CD14-positive monocyte (primary cell): ENCODE measurements at regions not wholly inside any gene's neighbourhood (a gene's known extent, or its start where the extent isn't known, plus 50 kb on each side); places are given as distances from the start of the nearest gene placed in this dataset.
"Not testable (repeated sequence)": the region's sequence is repeated elsewhere in the genome, so short reads cannot be mapped to it uniquely, and the experiment has no call there.

Experiments
- DNase-seq, 3 donors: peaks; one replicate each; pipeline ENCODE4 v3.0.0-alpha.2; 2011 to 2022
- H2AFZ ChIP-seq: 2 replicates; pipeline ENCODE4 v1.6.0; 2012; ENCODE audit warnings: mild to moderate bottlenecking, low read depth, low read length, inconsistent platforms; ENCODE audit not compliant: insufficient read depth, poor library complexity, severe bottlenecking
- H3K27ac ChIP-seq, 2 donors: 1 replicate in 1 of 2; 2 replicates in 1 of 2; pipeline ENCODE4 v1.5.1; 2012 to 2013; ENCODE audit warnings: low read length in 2 of 2, control low read depth in 1 of 2, inconsistent platforms in 1 of 2, low read depth in 1 of 2, mild to moderate bottlenecking in 1 of 2
- H3K27me3 ChIP-seq, 2 donors: one replicate each; pipeline versions ENCODE4 v1.6.0 to v1.6.1; 2011 to 2013; ENCODE audit warnings: low read length in 2 of 2; ENCODE audit not compliant: control insufficient read depth in 2 of 2, insufficient read depth in 2 of 2
- H3K36me3 ChIP-seq, 2 donors: replicated peaks in 1 of 2; 1 replicate in 1 of 2; 2 replicates in 1 of 2; pipeline versions ENCODE4 v1.5.1 to v1.6.1; 2012 to 2013; ENCODE audit warnings: low read length in 2 of 2, control low read depth in 1 of 2, inconsistent platforms in 1 of 2, mild to moderate bottlenecking in 1 of 2; ENCODE audit not compliant: insufficient read depth in 2 of 2, control insufficient read depth in 1 of 2
- H3K4me1 ChIP-seq, 2 donors: 1 replicate in 1 of 2; 2 replicates in 1 of 2; pipeline versions ENCODE4 v1.5.1 to v1.6.1; 2012 to 2013; ENCODE audit warnings: low read length in 2 of 2, control low read depth in 1 of 2, inconsistent platforms in 1 of 2, mild to moderate bottlenecking in 1 of 2, moderate library complexity in 1 of 2; ENCODE audit not compliant: insufficient read depth in 2 of 2, control insufficient read depth in 1 of 2
- H3K4me2 ChIP-seq: replicated peaks from 2 replicates; pipeline ENCODE3; 2012; ENCODE audit warnings: low read length, moderate library complexity, mild to moderate bottlenecking; ENCODE audit not compliant: poor library complexity, severe bottlenecking; ENCODE audit errors: extremely low read depth
- H3K4me3 ChIP-seq, 3 experiments: fragments of 200-600 bp in 1 of 3; sonication (generic) in 1 of 3; replicated peaks in 1 of 3; 1 replicate in 2 of 3; 2 replicates in 1 of 3; pipeline ENCODE4 v1.5.1; 2011 to 2013; ENCODE audit warnings: low read length in 3 of 3, mild to moderate bottlenecking in 3 of 3, control low read depth in 2 of 3, low read depth in 2 of 3, inconsistent platforms in 1 of 3, moderate library complexity in 1 of 3
- H3K79me2 ChIP-seq: 2 replicates; pipeline ENCODE4 v1.6.0; 2012; ENCODE audit warnings: mild to moderate bottlenecking, control low read depth, inconsistent platforms, low read length, moderate library complexity; ENCODE audit not compliant: insufficient read depth
- H3K9ac ChIP-seq: 2 replicates; pipeline ENCODE4 v1.6.0; 2017; ENCODE audit warnings: low read length, mild to moderate bottlenecking; ENCODE audit not compliant: insufficient read depth, poor library complexity, severe bottlenecking
- H3K9me3 ChIP-seq, 2 donors: replicated peaks in 1 of 2; 1 replicate in 1 of 2; 2 replicates in 1 of 2; pipeline versions ENCODE4 v1.5.1 to v1.6.1; 2012 to 2013; ENCODE audit warnings: low read length in 2 of 2, control low read depth in 1 of 2; ENCODE audit not compliant: control insufficient read depth in 1 of 2, insufficient read depth in 1 of 2
- H4K20me1 ChIP-seq: 2 replicates; pipeline ENCODE4 v1.6.0; 2012; ENCODE audit warnings: mild to moderate bottlenecking, low read length, control low read depth, moderate library complexity; ENCODE audit not compliant: insufficient read depth
- H3K27ac Mint-ChIP-seq, 7 donors: one replicate each; pipeline ENCODE4 v1.8.0; 2020; ENCODE audit warnings: mild to moderate bottlenecking in 7 of 7, mixed read lengths in 7 of 7, moderate library complexity in 6 of 7, inconsistent platforms in 2 of 7
- H3K27me3 Mint-ChIP-seq, 3 donors: one replicate each; pipeline ENCODE4 v1.8.0; 2021 to 2022; ENCODE audit warnings: low read depth in 3 of 3, mild to moderate bottlenecking in 3 of 3, mixed read lengths in 3 of 3, moderate library complexity in 3 of 3, inconsistent platforms in 1 of 3
- H3K36me3 Mint-ChIP-seq, 2 donors: one replicate each; pipeline ENCODE4 v1.8.0; 2020; ENCODE audit warnings: mixed read lengths in 2 of 2, inconsistent platforms in 1 of 2, mild to moderate bottlenecking in 1 of 2
- H3K4me1 Mint-ChIP-seq: one replicate; pipeline ENCODE4 v1.8.0; 2020; ENCODE audit warnings: mild to moderate bottlenecking, mixed read lengths
- H3K4me3 Mint-ChIP-seq, 2 donors: one replicate each; pipeline ENCODE4 v1.8.0; 2020; ENCODE audit warnings: mild to moderate bottlenecking in 2 of 2, mixed read lengths in 2 of 2, moderate library complexity in 1 of 2
- H3K9me3 Mint-ChIP-seq, 7 donors: one replicate each; pipeline ENCODE4 v1.8.0; 2020 to 2022; ENCODE audit warnings: mixed read lengths in 7 of 7, mild to moderate bottlenecking in 6 of 7, moderate library complexity in 6 of 7, inconsistent platforms in 2 of 7
- CTCF ChIP-seq: fragments of 200-600 bp; IDR thresholded peaks from one replicate; pipeline ENCODE4 v1.8.0; 2022; ENCODE audit warnings: antibody characterized with exemption, mild to moderate bottlenecking
- WGBS: methylation state at CpG from one replicate; pipeline ENCODE4 v1.1.5; 2013; ENCODE audit warnings: missing lambda C conversion rate; ENCODE audit not compliant: insufficient coverage; 5-methylcytosine and 5-hydroxymethylcytosine counted together
- intact Hi-C, 2 donors: fragments of 100-400 bp; cut with micrococcal nuclease; formaldehyde crosslinking; loops; one replicate each; pipeline versions ENCODE4 v1.15.0 to v1.15.1; 2023

DNA sequence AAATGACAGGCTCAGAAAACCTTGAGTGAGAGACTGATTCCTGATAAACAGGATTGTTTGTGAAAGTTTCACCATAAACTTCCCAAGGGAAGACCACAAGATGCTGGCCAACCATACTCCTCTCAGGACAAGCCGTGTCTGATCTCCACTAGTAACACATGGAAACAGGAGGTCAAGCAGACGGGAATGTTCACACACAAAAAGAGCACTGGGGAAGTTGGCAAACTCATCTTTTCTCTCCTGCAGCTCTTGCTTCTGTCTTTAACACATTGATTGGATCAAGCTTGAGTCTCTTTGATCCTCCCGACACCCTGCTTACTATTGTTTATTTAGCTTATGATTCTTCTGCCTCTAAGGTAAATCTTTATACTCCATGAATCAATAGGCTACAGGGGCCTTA, 713.5 kb downstream of the PDCD6IP start:
- no peak overlapping the region for H3K27ac ChIP-seq
- no peaks in the 10 kb centered on the region for H4K20me1 ChIP-seq
- H3K4me3 ChIP-seq: no peak overlapping the region
- H3K4me1 Mint-ChIP-seq: peaks cover 9% of the 10 kb centered on the region
- H3K36me3 ChIP-seq: no peaks in the 10 kb centered on the region
- no peaks in the 10 kb centered on the region for H3K4me1 ChIP-seq
- intact Hi-C loops: no loop called here
- no peaks in the 10 kb centered on the region for H3K9me3 ChIP-seq
- no peak overlapping the region for H2AFZ ChIP-seq
- no peak overlapping the region for H3K4me3 Mint-ChIP-seq
- no peak overlapping the region for H3K27ac Mint-ChIP-seq
- DNase-seq: no peak
- H3K4me2 ChIP-seq: no peak overlapping the region
- WGBS: no CpG with 5 or more reads among the region's 3 CpGs
- peaks cover 0 to 4% (median 2%) of the 10 kb centered on the region in 3 donors for H3K27me3 Mint-ChIP-seq
- H3K9ac ChIP-seq: no peak overlapping the region
- H3K36me3 Mint-ChIP-seq: no peaks in the 10 kb centered on the region
- no peaks in the 10 kb centered on the region for H3K79me2 ChIP-seq
- no peaks in the 10 kb centered on the region for H3K27me3 ChIP-seq
- TF ChIP-seq CTCF: no peak
- peaks cover 0 to 8% (median 4%) of the 10 kb centered on the region in 7 donors for H3K9me3 Mint-ChIP-seq

GRCh38 chr3:34519008-34519407, 720.6 kb downstream of the PDCD6IP start:
- H4K20me1 ChIP-seq, H3K27me3 Mint-ChIP-seq, H3K9ac ChIP-seq, H3K36me3 Mint-ChIP-seq, H3K4me2 ChIP-seq, H3K4me1 ChIP-seq, H3K79me2 ChIP-seq, H3K4me3 Mint-ChIP-seq, H3K27ac ChIP-seq, H2AFZ ChIP-seq, intact Hi-C loops, DNase-seq, H3K36me3 ChIP-seq, H3K4me3 ChIP-seq, H3K4me1 Mint-ChIP-seq, H3K27me3 ChIP-seq, H3K27ac Mint-ChIP-seq: not testable (repeated sequence)
- peaks cover 0 to 11% of the 10 kb centered on the region in 2 donors for H3K9me3 ChIP-seq
- peaks cover 15 to 28% (median 18%) of the 10 kb centered on the region in 7 donors for H3K9me3 Mint-ChIP-seq
- WGBS: no CpG with 5 or more reads among the region's 2 CpGs
